ENCODE measurements at regions not wholly inside any gene's neighbourhood (a gene's known extent, or its start where the extent isn't known, plus 50 kb on each side); places are given as distances from the start of the nearest gene placed in this dataset.

DNA sequence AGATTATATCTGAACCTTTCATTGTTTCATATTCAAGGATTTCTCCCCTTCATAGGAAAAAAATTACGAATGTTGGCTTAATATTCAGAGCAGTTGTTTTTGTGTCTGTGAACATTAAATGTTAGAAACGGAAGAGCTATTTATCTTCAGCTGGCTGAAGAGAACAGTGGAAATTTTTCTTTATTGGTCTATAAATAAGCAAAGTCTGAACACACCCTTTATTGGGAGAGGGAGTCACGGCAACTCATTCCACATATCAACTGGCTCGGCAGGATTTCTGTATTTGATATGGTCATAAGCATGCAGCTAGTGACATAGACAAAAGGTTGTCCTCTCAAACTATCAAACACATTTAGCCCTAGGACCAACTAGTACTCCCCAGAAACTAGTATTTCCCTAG lies 468.4 kb upstream of the HNRNPA3 start:
- no peak for DNase-seq

DNA sequence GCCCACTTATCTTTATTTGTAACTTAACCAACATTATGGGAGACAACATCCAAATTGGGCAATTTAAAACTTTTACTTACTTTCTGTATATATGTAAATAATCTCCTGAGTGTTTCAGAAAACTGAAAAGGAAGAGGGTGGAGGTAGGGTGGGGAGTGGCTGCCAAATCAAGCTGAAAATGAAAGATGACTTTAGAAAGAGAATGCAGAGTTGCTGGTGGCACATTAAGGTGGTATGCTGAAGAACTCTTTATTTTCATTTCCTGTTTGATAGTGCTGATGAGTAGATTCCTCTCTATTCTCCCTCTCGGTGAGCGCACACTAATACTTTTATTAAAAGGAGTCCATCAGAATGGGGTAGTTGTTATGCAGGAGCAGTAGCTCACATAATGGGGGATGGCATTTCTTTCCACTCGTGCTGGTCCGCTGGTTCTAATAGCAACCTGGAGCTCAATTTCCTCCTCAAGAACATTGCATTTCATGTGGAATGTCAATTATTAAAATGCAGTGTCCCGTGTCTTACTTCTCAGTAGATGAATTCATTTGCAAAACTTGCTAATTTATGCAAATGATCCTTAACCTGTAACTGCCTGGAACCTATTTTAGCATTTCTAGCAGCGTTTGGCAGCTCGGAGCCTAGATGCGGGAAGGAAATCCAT lies 466.9 kb upstream of the HNRNPA3 start:
- no peak for DNase-seq

DNA sequence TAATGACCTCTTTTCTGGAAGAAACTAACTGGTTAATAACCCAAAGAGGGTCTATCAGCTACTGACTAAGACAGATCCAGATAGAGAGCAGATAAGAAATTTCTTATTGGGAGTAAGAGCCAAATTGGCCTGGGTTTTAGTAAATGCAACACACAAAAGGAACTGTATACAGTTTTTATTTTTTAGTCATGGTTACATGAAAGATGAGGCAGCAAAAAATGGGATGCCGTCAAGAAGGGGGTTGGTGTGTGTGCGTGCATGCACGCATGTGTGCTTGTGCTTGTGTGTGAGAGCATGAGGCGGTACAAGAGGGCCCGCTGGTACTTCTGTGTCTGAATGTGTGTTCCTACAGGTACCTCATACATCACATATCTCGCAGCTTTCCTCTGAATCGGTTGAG lies 466.2 kb upstream of the HNRNPA3 start:
- no peak for DNase-seq

DNA sequence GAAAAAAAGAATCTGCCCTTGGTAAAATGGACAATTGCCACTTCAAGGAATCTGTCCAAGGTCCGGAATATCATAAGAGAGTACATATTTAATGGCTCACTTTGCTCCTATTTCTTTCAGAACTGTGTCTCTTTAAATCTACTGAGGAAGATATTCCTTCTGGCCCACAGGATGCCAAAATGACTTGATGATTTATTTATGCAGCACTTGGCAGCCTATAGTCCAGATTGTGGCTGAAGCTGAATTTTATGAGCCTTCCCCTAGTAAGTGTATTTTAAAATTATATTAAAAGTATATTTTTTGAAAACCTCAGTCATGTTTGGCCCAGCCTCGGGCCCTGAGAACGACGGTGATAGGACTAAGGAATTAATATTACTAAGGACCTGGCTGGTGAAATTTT lies 465.1 kb upstream of the HNRNPA3 start:
- no peak for DNase-seq

DNA sequence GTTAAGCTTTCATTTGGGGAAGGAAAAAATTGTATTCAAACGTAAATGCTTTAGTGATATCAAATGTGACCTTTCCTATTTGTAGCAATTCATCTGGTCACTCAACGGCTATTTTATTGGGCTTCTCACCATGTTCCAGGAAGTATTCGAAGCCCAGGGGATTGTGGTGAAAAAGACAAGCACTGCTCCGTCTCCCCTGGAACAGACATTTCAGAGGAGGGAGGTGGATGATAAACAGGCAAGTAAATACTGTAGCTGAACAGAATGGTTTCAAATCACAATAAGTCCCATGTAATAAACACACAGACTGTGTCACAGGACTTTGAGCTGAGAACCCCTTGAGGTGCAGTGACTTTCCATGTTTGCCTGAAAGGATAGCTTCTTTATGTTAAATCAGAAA lies 464.7 kb upstream of the HNRNPA3 start:
- DNase-seq = no peak

DNA sequence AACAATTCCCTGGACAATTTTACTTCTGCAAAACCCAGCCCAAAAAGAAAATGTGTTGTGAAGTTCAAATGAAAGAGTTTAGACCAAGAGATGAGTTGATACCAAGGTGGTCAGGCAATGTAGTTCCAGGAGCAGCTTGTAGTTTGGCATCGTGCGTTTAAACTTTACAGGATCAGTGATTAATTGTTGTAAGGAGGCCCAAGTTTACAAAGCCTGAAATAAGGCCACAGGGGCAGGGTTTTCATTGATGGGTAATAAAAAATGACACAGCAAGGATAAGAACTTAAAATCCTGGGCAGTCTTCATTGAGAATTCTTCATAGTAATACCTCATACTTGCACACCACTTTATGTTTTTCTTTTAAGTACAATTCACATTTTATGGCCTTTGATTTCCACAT lies 463.9 kb upstream of the HNRNPA3 start:
- DNase-seq = no peak

DNA sequence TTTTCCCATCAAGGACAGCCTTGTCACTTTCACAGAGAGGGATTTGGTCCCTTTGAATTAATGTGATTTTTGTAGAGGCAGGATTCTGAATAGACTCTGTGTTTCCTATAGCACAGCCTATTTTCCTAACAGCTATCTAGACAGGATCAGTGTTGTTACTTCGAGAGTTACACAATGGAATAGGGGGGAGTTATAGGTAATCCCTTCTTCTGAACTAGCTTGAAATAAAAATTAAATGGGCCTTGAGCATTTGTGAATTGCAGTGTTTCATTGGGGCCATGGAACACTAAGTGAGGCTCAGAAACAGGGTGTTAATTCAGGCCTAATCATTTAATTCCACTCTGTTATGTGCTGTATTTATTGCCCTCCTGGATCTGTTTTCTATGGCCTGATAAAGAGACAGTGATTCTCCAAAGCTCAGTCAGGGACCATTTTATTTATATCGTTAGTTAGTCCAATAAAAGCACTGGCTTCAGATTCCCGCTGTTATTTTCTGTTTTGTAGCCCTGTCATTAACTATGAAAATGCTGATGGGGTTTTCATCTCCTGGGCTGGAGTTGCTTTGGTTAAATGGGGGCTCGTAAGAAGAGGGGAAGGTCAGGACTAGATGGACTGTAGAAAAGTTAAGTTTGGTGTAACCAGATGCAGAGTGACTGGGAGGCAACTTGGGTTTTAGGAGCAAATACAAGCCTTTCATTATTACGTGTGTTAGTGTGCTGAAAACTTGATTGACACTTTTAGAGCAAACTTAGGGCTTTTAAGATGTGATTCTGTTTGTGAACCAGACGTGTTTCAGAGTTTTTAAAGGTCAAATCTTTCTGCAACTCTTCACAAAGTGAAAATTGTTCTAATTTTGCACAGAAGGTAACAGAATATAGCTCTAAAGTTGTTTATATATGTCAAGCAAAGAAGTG lies 461.0 kb upstream of the HNRNPA3 start:
- no peak for DNase-seq

DNA sequence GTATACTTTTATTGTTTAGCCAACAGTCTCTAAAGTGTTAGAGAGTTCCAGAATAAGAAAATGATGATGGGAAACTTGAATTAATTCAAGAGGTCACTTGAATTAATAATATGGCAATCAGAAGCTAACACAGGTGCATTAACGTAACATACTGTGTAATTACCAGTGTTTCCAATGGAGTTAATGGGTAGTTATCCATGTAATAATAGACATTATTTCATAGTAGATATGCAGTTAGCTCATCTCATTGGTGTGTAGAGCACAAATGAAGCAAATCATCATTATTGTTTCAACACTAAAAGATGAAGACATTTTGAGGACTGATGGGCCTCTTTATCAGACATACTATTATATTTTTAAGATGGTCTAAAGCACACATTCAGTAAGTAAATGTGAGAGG lies 460.3 kb upstream of the HNRNPA3 start:
- no peak for DNase-seq

DNA sequence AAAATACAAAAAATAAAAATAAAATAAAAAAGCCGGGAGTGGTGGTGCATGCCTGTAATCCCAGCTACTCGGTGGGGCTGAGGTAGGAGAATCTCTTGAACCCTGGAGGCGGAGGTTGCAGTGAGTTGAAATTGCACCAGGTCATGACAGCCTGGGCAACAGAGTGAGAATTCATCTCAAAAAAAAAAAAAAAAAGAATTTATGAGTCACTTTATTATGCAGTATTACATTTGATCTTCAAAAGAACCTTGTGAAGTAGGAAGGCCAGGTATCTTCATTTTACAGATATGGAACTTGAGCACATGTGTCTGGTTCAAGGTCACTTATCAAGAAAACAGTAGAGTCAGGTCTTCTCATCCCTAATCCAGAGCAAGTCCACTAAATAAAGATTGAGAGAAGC lies 459.4 kb upstream of the HNRNPA3 start:
- no peak for DNase-seq

DNA sequence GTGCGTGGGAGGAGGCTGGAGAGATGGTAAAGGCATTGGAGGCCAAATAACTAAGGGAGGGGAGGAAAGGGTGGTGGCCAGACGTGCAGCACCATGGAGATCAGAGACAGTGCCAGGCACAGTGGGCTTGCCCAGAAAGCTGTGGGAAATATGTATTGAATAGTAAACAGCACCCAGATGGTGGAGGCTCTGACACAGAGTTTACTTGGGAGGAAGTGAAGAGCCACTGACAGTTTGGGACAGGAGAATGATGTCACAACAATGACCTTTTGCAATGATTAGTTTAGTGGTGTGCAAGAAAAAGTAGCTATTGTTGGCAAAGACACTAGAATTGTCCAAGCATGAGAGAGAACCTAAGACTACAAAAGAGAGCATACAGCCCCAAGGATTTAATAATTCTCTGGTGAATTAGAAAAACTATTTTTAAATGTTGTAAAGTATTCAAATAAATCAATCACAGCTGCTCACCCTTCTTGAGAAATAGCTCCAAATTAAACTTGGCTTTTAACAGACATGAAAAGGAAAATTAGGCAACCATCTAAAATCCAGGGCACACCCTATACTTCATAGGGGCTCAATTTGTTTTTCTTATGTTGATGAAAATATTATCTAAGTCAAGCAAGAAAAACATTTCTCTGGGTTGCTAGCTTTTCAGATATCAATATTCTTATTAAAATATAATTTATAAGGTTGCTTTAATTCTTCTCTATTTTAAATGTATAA lies 458.7 kb upstream of the HNRNPA3 start:
- no peak for DNase-seq

DNA sequence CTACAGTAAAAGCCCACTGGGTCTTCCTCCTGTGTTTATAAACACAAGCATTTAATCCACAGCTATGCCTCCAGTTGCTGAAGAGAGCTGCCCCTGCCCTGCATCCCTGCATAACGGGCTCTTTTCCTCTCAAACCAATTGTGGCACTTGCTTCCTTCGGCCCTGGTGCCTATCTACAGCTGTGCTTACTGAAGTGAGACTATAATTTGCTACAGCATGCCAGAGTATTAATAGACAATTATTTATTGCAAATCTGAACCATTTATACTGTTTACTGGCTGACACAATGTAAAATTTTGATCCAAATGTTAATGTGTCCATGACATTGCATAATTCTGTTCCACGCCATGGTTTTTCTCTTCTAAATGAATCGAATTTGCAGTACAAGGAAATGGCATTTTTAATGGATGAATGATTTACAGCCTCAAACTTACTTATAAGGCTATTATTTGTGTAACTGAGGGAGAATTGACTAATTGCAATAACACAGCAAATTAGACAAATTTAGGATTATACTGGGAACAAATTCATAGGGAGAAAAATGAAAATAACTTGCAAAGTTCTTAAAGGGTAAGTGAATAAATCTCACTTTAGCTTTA lies 457.0 kb upstream of the HNRNPA3 start:
- no peak for DNase-seq

DNA sequence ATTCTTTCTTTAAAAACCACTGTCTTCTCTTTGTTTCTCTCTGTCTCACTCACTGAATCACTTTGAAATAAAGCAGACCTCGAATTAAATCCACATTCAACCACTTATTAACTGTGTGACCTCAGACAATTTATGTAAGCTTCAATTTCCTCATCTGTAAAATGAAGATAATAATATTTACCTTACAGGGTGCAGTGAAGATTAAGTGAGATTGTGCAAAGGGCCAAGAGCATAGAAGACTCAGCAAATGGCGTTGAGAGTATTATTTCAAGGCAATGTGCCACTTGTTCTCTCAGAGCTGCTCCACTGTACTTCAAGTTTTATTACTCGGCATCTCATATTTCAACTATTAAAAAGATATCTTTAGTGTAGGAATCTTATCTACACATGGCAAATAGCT lies 454.2 kb upstream of the HNRNPA3 start:
- DNase-seq = no peak

DNA sequence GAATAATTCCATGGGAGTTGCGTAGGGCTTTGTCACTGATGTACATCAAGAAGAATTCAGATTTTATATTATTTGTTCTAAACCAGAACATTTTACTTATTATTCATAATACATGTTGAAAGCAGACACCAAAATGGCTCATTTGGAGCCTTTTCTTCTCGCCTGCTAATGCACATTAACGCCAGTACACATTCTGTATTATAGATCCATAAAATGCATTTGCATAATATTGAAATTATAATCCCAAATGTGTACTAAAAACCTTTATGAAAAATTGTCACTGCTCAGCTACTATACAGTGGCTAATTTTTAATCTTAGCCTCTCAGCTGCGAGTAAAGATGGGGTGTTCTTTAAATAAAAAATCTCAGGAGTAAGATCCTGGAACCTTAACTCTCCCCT lies 452.2 kb upstream of the HNRNPA3 start:
- no peak for DNase-seq

DNA sequence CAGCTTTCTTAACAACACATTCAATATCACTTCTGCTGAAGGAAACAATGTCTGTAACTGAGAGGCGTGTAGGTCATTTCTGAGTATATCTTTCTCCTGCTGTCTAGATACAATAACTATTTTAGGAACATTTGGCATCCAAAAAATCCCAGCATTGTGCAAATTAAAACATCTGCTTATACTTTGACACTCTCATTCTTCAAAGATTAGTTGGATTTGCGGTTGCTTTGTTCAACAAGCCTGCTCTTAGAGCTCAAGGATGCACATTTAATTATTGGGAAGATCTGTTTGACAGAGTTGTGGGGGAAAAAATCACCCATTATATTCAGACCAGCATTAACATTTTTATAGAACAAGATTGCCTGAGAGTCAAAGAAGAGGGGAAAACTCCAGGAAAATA lies 449.5 kb upstream of the HNRNPA3 start:
- DNase-seq = no peak

DNA sequence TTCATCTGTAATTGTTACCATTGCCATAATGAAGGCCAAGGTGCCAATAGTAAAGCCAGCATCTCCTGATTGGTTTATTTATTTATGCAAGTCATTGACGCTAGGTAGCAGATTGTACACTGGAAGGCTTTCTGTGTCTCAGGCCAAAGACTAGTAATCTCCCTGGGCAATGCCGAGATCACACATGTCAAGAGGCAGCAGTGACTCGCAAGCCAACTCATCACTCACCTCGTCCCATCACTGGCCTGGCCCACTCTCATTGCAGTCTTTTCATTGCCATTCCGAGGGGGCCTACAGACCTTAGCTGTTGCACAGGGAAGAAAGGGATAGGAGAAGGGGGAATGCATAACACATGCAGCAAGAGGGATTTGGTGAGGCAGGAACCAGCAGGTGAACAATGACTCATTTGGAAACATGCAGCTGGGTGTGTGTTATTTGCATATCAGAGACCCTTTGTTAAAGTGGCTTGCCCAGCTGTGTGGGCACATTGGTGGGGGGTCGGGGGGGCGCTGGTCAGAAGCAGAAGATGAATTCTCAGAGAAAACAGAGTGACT lies 448.7 kb upstream of the HNRNPA3 start:
- DNase-seq = no peak

DNA sequence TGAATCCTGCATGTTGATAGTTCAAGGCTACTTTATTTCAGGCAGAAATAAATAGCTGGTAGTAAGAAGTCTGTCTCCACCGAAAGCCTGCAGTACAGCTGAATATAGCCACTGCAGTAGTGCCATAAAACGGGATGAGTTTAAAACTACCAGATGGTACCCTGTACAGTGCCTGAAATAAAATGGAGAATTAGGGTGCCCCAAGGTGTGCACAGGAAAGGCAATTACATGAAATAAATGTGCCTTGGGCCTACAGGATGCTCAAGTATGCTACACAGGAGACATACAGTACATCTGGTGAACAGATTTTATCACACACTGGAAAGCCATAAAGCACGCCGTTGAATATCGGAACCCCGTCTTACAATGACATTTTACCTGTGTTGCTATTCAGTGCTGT lies 447.7 kb upstream of the HNRNPA3 start:
- DNase-seq = no peak

DNA sequence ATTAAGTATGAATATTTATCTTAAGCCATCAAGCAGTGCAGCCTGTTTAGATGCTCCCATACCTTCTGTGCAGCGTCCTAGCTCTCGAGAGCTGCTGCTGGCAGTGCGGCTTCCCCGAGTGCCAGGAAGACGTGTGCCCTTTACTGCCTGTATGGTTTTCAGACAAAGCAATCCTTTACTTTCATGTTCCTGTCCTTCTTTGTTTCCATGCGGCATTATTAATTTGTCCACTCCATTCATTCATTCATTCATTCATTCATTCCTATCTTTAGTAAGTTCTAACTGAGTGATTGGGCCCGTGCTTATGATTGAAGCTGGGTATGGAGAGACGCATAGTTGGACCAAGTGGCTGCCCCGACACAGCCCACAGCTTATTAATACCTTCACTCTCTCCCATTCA lies 446.6 kb upstream of the HNRNPA3 start:
- DNase-seq = no peak

DNA sequence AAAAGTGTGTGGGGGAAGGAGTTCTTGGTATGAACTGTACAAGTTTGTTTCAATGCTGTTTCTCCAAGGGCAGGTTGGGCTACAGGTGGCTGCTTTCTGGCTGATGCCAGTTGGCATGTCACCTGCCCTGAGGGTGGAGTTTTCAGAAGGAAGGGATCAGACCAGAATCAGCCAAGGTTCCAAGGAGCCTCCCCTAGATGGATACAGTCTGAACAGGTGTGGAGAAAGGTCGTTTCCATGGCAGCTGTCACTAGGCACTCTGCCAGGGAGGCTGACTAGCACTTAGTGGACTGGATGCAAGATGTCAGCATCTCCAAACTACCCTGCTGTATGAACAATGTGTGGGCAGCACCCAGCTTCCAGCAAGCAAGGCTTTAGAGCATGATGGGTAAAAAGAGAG lies 444.4 kb upstream of the HNRNPA3 start:
- DNase-seq = no peak

DNA sequence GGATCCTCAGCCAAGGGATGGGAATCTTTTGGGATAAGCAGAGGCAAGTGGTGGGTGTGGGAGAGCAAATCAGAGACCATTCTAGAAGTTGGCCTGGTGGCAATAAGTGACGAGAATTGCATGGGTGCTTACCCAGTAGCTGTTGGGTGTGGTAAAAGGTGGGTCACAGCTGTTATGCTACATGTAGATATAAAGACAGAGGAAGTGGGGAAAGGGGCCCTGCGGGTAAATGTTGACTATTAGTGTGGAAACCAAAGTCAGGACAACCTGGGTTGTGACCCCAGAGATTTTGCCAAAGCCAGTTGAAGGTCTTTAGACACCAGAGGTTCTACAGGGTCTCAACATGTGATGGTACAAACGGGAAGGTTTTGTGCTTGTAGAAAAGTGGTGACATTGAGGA lies 443.6 kb upstream of the HNRNPA3 start:
- no peak for DNase-seq

DNA sequence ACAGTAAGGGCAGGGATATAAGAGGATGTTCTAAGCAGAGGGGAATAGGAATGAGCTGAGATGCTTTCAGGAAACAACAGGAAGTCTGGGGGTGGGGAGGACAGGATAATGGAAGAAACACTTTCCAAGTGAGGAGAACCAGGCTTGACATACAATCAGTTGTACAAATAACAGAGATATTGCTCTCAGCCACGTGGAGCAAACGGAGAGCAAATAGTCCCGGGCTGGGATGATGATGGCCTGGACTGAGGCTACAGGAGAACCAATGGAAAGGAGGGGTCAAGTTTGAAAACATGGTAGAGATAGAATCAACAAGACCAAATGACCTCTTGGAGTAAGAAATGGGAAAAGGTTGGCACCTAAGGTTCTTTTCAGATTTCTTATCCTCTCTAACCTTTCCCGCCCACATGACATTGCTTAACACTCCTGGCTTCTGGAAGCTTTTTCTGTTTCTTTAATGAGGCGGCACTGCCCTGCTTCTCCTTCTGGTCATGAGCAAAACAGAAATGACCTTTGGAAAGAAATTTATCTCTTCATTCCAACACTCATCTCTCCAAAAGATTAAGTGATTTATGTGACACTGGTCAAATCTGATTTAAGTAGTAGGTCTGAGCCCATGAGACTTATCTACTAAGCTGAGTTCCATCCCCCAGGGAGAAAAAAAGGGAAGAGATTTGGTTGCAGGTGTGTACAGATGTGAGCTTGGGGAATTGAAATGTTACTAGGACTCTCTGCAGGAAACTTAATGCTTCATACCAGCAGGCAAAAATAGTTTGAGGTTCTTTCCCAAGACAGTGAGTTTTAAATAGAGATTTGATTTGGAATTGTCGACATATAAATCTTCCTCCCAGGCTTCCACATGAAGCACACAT lies 442.9 kb upstream of the HNRNPA3 start:
- DNase-seq = no peak

DNA sequence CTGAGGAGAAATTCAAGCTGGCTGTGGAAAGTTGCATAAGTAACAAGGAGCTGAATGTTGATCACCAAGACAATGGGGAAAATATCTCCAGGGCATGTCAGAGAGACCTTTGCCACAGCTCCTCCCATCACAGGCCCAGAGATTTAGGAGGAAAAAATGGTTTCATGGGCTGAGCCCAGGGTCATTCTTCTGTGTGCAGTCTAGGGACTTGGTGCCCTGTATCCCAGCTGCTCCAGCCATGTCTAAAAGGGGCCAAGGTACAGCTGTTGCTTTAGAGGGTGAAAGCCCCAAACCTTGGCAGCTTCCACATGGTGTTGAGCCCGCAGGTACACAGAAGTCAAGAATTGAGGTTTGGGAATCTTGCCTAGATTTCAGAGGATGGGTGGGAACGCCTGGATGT lies 439.8 kb upstream of the HNRNPA3 start:
- DNase-seq = no peak

DNA sequence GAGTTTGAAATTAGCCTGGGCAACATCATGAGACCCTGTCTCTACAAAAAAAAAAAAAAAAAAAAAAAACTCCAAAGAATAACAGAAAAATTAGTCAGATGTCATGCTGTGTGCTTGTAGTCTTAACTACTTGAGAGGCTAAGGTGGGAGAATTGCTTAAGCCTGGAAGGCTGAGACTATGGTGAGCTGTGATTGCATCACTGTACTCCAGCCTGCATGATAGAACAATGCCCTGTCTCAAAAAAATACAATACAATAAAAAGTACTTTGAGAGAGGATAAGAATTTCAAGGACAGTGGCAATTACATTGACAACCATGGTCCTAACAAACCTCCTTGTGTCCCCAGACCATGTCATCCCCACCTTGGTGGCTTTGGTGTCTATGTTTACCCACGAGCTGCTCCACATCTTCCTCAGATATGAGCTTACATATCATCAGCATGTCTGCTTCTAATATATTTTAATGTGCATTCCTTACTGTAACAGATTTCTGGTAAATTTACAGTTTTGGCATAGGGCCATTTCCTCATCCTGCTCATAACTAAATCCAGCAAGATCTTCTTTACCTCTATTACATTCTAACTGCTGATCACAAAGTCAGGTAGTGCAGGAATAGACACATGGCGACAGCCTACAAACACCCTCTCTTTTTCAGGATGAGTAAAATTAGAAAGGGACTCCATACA lies 437.7 kb upstream of the HNRNPA3 start:
- no peak for DNase-seq

All from CD4-positive, alpha-beta T cell treated with Interleukin-4 for 1 hour (primary cell).